GM21515 (cell line): ENCODE measurements at regions not wholly inside any gene's neighbourhood (a gene's known extent, or its start where the extent isn't known, plus 50 kb on each side); places are given as distances from the start of the nearest gene placed in this dataset.
A peak's percentile ranks its signal among the peaks of the same experiment; 100 is the strongest.
"Not testable (repeated sequence)": the region's sequence is repeated elsewhere in the genome, so short reads cannot be mapped to it uniquely, and the experiment has no call there.

Source experiments
- ATAC-seq: cut with Tn5 transposase; IDR thresholded peaks from one replicate; pipeline ENCODE4 v1.9.1; 2021; ENCODE audit not compliant: unreplicated experiment

GRCh38 chr16:66176731-66177130 lies 189.8 kb upstream of the CDH5 start:
- no peak for ATAC-seq

- ATAC-seq: no peak
Measured at GRCh38 chr16:66176111-66176510, 190.4 kb upstream of the CDH5 start.

GRCh38 chr16:66175636-66176035 lies 190.9 kb upstream of the CDH5 start:
- ATAC-seq: no peak

GRCh38 chr16:66175058-66175457 lies 191.4 kb upstream of the CDH5 start:
- no peak for ATAC-seq

GRCh38 chr16:66173796-66174195 lies 192.7 kb upstream of the CDH5 start:
- not testable (repeated sequence) for ATAC-seq

- not testable (repeated sequence) for ATAC-seq
Measured at GRCh38 chr16:66173181-66173580, 193.3 kb upstream of the CDH5 start.

GRCh38 chr16:66172463-66172862 lies 194.0 kb upstream of the CDH5 start:
- no peak for ATAC-seq

GRCh38 chr16:66171578-66171977 lies 194.9 kb upstream of the CDH5 start:
- no peak for ATAC-seq

GRCh38 chr16:66170989-66171388 lies 195.5 kb upstream of the CDH5 start:
- no peak for ATAC-seq

- ATAC-seq: no peak
Measured at GRCh38 chr16:66169817-66170216, 196.7 kb upstream of the CDH5 start.

- ATAC-seq: no peak
Measured at GRCh38 chr16:66168777-66169176, 197.7 kb upstream of the CDH5 start.

- no peak for ATAC-seq
Measured at GRCh38 chr16:66167564-66168291, 198.8 kb upstream of the CDH5 start.

- ATAC-seq: no peak
Measured at GRCh38 chr16:66166490-66166889, 200.0 kb upstream of the CDH5 start.

- no peak for ATAC-seq
Measured at GRCh38 chr16:66165879-66166278, 200.6 kb upstream of the CDH5 start.

- ATAC-seq: no peak
Measured at GRCh38 chr16:66164581-66165247, 201.8 kb upstream of the CDH5 start.

- no peak for ATAC-seq
Measured at GRCh38 chr16:66162821-66163220, 203.7 kb upstream of the CDH5 start.

- no peak for ATAC-seq
Measured at GRCh38 chr16:66161942-66162341, 204.5 kb upstream of the CDH5 start.

- ATAC-seq: no peak
Measured at GRCh38 chr16:66161269-66161668, 205.2 kb upstream of the CDH5 start.

GRCh38 chr16:66159987-66160386 lies 206.5 kb upstream of the CDH5 start:
- no peak for ATAC-seq

- no peak for ATAC-seq
Measured at GRCh38 chr16:66156538-66156937, 210.0 kb upstream of the CDH5 start.

GRCh38 chr16:66155933-66156332 lies 210.6 kb upstream of the CDH5 start:
- ATAC-seq: peak; percentile 61

GRCh38 chr16:66154801-66155200 lies 211.7 kb upstream of the CDH5 start:
- no peak for ATAC-seq
